HG03039 (cell line): ENCODE measurements at regions not wholly inside any gene's neighbourhood (a gene's known extent, or its start where the extent isn't known, plus 50 kb on each side); places are given as distances from the start of the nearest gene placed in this dataset.

ENCODE experiments used
- ATAC-seq: cut with Tn5 transposase; IDR thresholded peaks from one replicate; pipeline ENCODE4 v1.9.1; 2021; ENCODE audit warnings: mild to moderate bottlenecking, moderate library complexity; ENCODE audit not compliant: unreplicated experiment

- ATAC-seq = no peak
These were observed 140.8 kb downstream of the PTCSC3 start for GRCh38 chr14:36035675-36036074.

GRCh38 chr14:36028665-36029064 is 147.9 kb downstream of the PTCSC3 start:
- ATAC-seq = no peak

GRCh38 chr14:36028218-36028617 is 148.3 kb downstream of the PTCSC3 start:
- ATAC-seq = no peak

- no peak for ATAC-seq
These were observed 149.2 kb downstream of the PTCSC3 start for GRCh38 chr14:36027354-36027753.

- no peak for ATAC-seq
These were observed 153.6 kb downstream of the PTCSC3 start for GRCh38 chr14:36022765-36023410.

GRCh38 chr14:36021591-36022320 is 154.8 kb downstream of the PTCSC3 start:
- no peak for ATAC-seq

- ATAC-seq = no peak
These were observed 155.5 kb downstream of the PTCSC3 start for GRCh38 chr14:36021030-36021422.

GRCh38 chr14:36020120-36021029 is 156.1 kb downstream of the PTCSC3 start:
- ATAC-seq = no peak

- no peak for ATAC-seq
These were observed 157.4 kb downstream of the PTCSC3 start for GRCh38 chr14:36019126-36019525.

GRCh38 chr14:36014236-36014635 is 162.3 kb downstream of the PTCSC3 start:
- no peak for ATAC-seq

- ATAC-seq = no peak
These were observed 163.0 kb downstream of the PTCSC3 start for GRCh38 chr14:36013483-36013882.

- no peak for ATAC-seq
These were observed 163.9 kb downstream of the PTCSC3 start for GRCh38 chr14:36012621-36013020.

GRCh38 chr14:36009643-36010042 is 166.9 kb downstream of the PTCSC3 start:
- no peak for ATAC-seq

GRCh38 chr14:36006623-36007022 is 169.9 kb downstream of the PTCSC3 start:
- ATAC-seq = no peak

- no peak for ATAC-seq
These were observed 170.9 kb downstream of the PTCSC3 start for GRCh38 chr14:36005670-36006069.

GRCh38 chr14:36001936-36002335 is 174.6 kb downstream of the PTCSC3 start:
- ATAC-seq = no peak

- ATAC-seq = no peak
These were observed 173.2 kb downstream of the BRMS1L start for GRCh38 chr14:35999294-35999693.

GRCh38 chr14:35998303-35998702 is 172.2 kb downstream of the BRMS1L start:
- ATAC-seq = no peak

- no peak for ATAC-seq
These were observed 167.5 kb downstream of the BRMS1L start for GRCh38 chr14:35993684-35993960.

- no peak for ATAC-seq
These were observed 166.9 kb downstream of the BRMS1L start for GRCh38 chr14:35992816-35993683.

- no peak for ATAC-seq
These were observed 165.2 kb downstream of the BRMS1L start for GRCh38 chr14:35991356-35991755.
